Cardiac fibroblast (primary cell): ENCODE measurements at regions not wholly inside any gene's neighbourhood (a gene's known extent, or its start where the extent isn't known, plus 50 kb on each side); places are given as distances from the start of the nearest gene placed in this dataset.

Experiments
- DNase-seq, 2 donors: peaks; one replicate each; pipeline versions ENCODE4 v3.0.0 to v3.0.0-alpha.2; 2010; ENCODE audit warnings: low read depth in 2 of 2
- H3K4me3 ChIP-seq, 2 donors: replicated peaks in 1 of 2; 1 replicate in 1 of 2; 2 replicates in 1 of 2; pipeline ENCODE4 v1.5.1; 2011; ENCODE audit warnings: low read depth in 2 of 2, low read length in 2 of 2, mild to moderate bottlenecking in 2 of 2, moderate library complexity in 1 of 2
- CTCF ChIP-seq: IDR thresholded peaks from one replicate; pipeline ENCODE4 v1.5.1; 2011; ENCODE audit warnings: low read depth, mild to moderate bottlenecking, low read length, inconsistent platforms

DNA sequence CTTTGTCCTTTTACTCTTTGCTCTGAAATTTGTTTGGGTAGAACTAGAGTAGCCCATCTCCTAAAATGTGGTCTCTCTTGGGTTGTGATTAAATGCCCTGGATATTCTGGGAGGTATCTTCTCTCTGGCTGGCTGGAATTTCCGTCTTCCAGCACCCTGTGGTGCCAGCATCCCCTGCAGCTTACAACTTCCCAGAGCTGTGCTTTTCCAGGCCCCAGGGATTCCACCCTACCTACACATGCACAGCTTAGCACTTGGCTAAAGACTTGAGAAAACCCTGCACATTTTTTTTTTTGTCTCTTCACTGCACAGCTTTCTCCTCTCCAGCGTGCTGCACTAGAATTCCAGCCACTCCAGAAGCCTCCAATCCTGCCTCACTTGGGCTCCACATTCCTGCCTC lies 334.7 kb downstream of the IRS2 start:
- H3K4me3 ChIP-seq = no peak overlapping the region
- no peak for TF ChIP-seq CTCF
- no peak for DNase-seq

- H3K4me3 ChIP-seq = no peak overlapping the region
- DNase-seq = no peak
- no peak for TF ChIP-seq CTCF
These were observed 337.8 kb downstream of the IRS2 start for GRCh38 chr13:109448629-109449028.

GRCh38 chr13:109447667-109448066 lies 338.7 kb downstream of the IRS2 start:
- no peak for TF ChIP-seq CTCF
- DNase-seq = no peak
- H3K4me3 ChIP-seq = no peak overlapping the region

DNA sequence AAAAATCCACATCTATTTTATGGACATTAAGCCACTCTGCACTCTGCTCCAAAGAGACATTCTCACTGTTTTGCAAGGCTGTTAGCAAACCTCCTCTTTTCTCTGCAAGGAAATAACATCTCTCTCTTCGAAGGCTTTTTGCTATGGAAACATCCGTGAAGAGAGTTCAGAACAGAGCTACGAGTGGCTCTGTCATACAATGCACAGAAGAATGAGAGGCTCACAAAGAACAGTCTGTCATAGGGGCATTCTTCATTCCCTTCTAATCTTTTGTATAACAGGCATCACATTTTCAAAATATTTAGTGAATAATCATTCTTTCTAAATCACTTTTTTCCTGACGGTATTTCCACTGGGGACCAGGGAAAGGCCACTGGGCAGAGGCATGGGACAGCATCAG lies 346.1 kb downstream of the IRS2 start:
- DNase-seq = no peak
- TF ChIP-seq CTCF = no peak
- no peak overlapping the region for H3K4me3 ChIP-seq

GRCh38 chr13:109439813-109440212 lies 346.6 kb downstream of the IRS2 start:
- DNase-seq = no peak
- TF ChIP-seq CTCF = no peak
- H3K4me3 ChIP-seq = no peak overlapping the region

- TF ChIP-seq CTCF = no peak
- H3K4me3 ChIP-seq = no peak overlapping the region
- DNase-seq = peak in 1 of 2 donors; percentile 28
These were observed 349.5 kb downstream of the IRS2 start for GRCh38 chr13:109436841-109437240.

DNA sequence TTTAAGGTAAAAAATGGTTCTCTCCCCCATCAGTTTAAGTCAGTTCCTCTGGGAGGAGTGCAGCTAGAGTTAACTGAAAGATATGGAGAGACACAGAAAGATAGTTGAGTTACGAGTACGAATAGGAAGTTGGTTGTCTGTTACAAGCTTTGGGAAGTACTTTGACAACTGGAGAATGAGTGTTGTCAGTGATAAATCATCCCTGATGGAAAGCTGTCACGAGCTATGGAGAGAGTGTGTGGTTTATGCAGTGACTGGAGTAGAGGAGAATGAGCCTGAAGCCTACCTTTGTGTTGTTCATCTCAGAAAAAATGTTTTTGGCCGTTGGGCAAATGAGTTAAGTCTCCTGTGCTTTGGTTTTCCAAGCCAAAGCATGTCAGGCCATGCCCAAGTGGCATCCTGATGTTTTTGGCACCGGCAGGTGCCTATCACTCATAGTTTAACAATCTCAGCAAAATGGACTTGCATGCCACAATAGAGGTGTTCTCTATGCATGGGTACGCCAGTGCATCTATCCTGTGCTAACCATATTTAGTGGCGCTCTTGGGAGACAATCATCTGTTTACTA lies 350.2 kb downstream of the IRS2 start:
- H3K4me3 ChIP-seq = no peak overlapping the region
- no peak for TF ChIP-seq CTCF
- no peak for DNase-seq
